OCI-LY7 (cell line): ENCODE measurements at regions not wholly inside any gene's neighbourhood (a gene's known extent, or its start where the extent isn't known, plus 50 kb on each side); places are given as distances from the start of the nearest gene placed in this dataset.
"Not testable (repeated sequence)": the region's sequence is repeated elsewhere in the genome, so short reads cannot be mapped to it uniquely, and the experiment has no call there.

Source experiments
- BruUV-seq: library from RNA; stranded (reverse); fragments of 400-500 nt; replicated peaks from 2 replicates; lab custom pipeline; 2021; lab: Mats Ljungman, UMichigan
- CTCF ChIA-PET: fragments of 300-600 bp; sonication (Branson Sonifier 250); formaldehyde crosslinking; loops from one replicate; lab custom pipeline; 2022; ENCODE audit warnings: antibody characterized with exemption; ENCODE audit not compliant: unreplicated experiment; lab: Charles Lee
- POLR2A ChIA-PET: fragments of 300-600 bp; sonication (Branson Sonifier 250); formaldehyde crosslinking; loops from one replicate; lab custom pipeline; 2022; ENCODE audit warnings: antibody characterized with exemption; lab: Charles Lee
- DNase-seq: peaks from one replicate; pipeline ENCODE4 v3.0.0-alpha.2; 2015; ENCODE audit warnings: low spot score
- H2AFZ ChIP-seq: fragments of 200-600 bp; sonication (generic), shearing (Covaris generic); 2 replicates; pipeline ENCODE4 v1.6.1; 2014; ENCODE audit warnings: mild to moderate bottlenecking, antibody characterized with exemption, low read length, moderate library complexity
- H3K27ac ChIP-seq: fragments of 200-600 bp; sonication (generic); 2 replicates; pipeline ENCODE4 v1.5.1; 2014; ENCODE audit warnings: mixed run types, low read depth, mild to moderate bottlenecking, moderate library complexity, low read length, inconsistent platforms; ENCODE audit not compliant: poor library complexity, severe bottlenecking
- H3K36me3 ChIP-seq: fragments of 200-600 bp; sonication (generic); 2 replicates; pipeline ENCODE4 v1.6.1; 2014; ENCODE audit warnings: mild to moderate bottlenecking, antibody characterized with exemption, low read length, moderate library complexity, mixed read lengths; ENCODE audit not compliant: insufficient read depth
- H3K4me1 ChIP-seq: fragments of 200-600 bp; sonication (generic); 2 replicates; pipeline ENCODE4 v1.5.1; 2014; ENCODE audit warnings: mild to moderate bottlenecking, low read length; ENCODE audit not compliant: insufficient read depth, poor library complexity, severe bottlenecking
- H3K4me2 ChIP-seq: fragments of 200-600 bp; sonication (generic); 2 replicates; pipeline ENCODE4 v1.6.1; 2014; ENCODE audit warnings: mild to moderate bottlenecking, low read length
- H3K4me3 ChIP-seq: fragments of 200-600 bp; sonication (generic); 2 replicates; pipeline ENCODE4 v1.5.1; 2014; ENCODE audit warnings: mild to moderate bottlenecking, low read depth, low read length; ENCODE audit not compliant: poor library complexity, severe bottlenecking
- H3K79me2 ChIP-seq: fragments of 200-600 bp; sonication (generic); 2 replicates; pipeline ENCODE4 v1.6.1; 2016; ENCODE audit warnings: low read depth, mild to moderate bottlenecking, low read length, moderate library complexity, mixed read lengths; ENCODE audit not compliant: insufficient read depth
- H3K9me2 ChIP-seq: fragments of 200-600 bp; sonication (generic); 2 replicates; pipeline ENCODE4 v1.6.1; 2016; ENCODE audit warnings: mild to moderate bottlenecking, low read length, mixed read lengths; ENCODE audit not compliant: insufficient read depth
- H3K9me3 ChIP-seq: fragments of 200-600 bp; sonication (generic); 2 replicates; pipeline ENCODE4 v1.6.1; 2014; ENCODE audit warnings: mild to moderate bottlenecking, mixed run types, low read length, mixed read lengths
- H4K20me1 ChIP-seq: fragments of 200-600 bp; sonication (generic); 2 replicates; pipeline ENCODE4 v1.6.1; 2014; ENCODE audit warnings: mild to moderate bottlenecking, antibody characterized with exemption, low read length, moderate library complexity, mixed read lengths; ENCODE audit not compliant: insufficient read depth
- EZH2phosphoT487 ChIP-seq: fragments of 200-600 bp; sonication (generic); IDR thresholded peaks from 2 replicates; pipeline ENCODE4 v1.6.1; 2018; ENCODE audit warnings: low read depth, borderline replicate concordance, mild to moderate bottlenecking, mixed run types, antibody characterized with exemption, low read length, moderate library complexity, mixed read lengths
- intact Hi-C: fragments of 100-400 bp; cut with micrococcal nuclease; formaldehyde crosslinking; loops from one replicate; pipeline ENCODE4 v1.10.0; 2022; ENCODE audit not compliant: unreplicated experiment
- TF ChIP-seq, protein P1 (sequence below): fragments of 200-600 bp; sonication (generic); conservative IDR thresholded peaks from 2 replicates; pipeline ENCODE4 v1.5.1; 2014; ENCODE audit warnings: mild to moderate bottlenecking, antibody characterized with exemption, low read length, moderate library complexity, mixed read lengths

GRCh38 chr13:67917291-67917987, 687.3 kb upstream of the PCDH9 start:
- no peaks in the 10 kb centered on the region for H3K4me1 ChIP-seq
- ChIA-PET CTCF (no interaction called here), POLR2A (interaction anchor here (0.7 kb wide), 2 partner anchors 18 to 1424 kb away, joined by 3 to 4 read pairs; no protein-coding TSS in a partner anchor)
- no peak overlapping the region for H2AFZ ChIP-seq
- no peak for DNase-seq
- no peaks in the 10 kb centered on the region for H4K20me1 ChIP-seq
- H3K36me3 ChIP-seq: no peaks in the 10 kb centered on the region
- no peaks in the 10 kb centered on the region for H3K79me2 ChIP-seq
- H3K4me2 ChIP-seq: no peak overlapping the region
- no peak overlapping the region for H3K4me3 ChIP-seq
- H3K9me3 ChIP-seq: no peaks in the 10 kb centered on the region
- BruUV-seq: no TSS peak
- no peak for TF ChIP-seq EZH2phosphoT487
- TF ChIP-seq, protein P1, sequence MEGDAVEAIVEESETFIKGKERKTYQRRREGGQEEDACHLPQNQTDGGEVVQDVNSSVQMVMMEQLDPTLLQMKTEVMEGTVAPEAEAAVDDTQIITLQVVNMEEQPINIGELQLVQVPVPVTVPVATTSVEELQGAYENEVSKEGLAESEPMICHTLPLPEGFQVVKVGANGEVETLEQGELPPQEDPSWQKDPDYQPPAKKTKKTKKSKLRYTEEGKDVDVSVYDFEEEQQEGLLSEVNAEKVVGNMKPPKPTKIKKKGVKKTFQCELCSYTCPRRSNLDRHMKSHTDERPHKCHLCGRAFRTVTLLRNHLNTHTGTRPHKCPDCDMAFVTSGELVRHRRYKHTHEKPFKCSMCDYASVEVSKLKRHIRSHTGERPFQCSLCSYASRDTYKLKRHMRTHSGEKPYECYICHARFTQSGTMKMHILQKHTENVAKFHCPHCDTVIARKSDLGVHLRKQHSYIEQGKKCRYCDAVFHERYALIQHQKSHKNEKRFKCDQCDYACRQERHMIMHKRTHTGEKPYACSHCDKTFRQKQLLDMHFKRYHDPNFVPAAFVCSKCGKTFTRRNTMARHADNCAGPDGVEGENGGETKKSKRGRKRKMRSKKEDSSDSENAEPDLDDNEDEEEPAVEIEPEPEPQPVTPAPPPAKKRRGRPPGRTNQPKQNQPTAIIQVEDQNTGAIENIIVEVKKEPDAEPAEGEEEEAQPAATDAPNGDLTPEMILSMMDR: no peak
- no peaks in the 10 kb centered on the region for H3K9me2 ChIP-seq
- H3K27ac ChIP-seq: no peak overlapping the region
- intact Hi-C loops: no loop called here

DNA sequence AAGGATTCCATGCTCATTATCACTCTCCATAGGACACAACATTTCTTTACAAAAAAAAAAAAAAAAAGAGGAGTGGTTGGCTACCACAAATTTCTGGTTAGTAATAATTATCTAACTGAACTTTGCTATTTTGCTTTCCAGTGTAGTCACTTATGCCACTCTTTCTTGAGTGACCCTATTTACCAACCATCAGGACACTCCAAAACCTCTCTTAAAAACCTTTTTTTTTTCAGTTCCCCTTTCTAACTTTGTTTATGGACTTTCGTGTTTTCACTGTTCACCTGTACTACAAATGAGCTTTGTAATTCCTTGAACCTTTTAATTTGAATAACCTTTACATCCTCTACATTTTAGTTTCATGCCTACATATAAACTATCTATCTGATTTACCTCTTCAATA, 686.5 kb upstream of the PCDH9 start:
- H3K9me2 ChIP-seq: no peaks in the 10 kb centered on the region
- POLR2A ChIA-PET: interaction anchor here (0.7 kb wide), 2 partner anchors 17 to 1423 kb away, joined by 3 to 4 read pairs; no protein-coding TSS in a partner anchor
- no peak overlapping the region for H3K4me3 ChIP-seq
- DNase-seq: no peak
- H3K4me1 ChIP-seq: no peaks in the 10 kb centered on the region
- CTCF ChIA-PET: no interaction called here
- no peaks in the 10 kb centered on the region for H3K36me3 ChIP-seq
- H4K20me1 ChIP-seq: no peaks in the 10 kb centered on the region
- intact Hi-C loops: no loop called here
- H3K27ac ChIP-seq: no peak overlapping the region
- H3K4me2 ChIP-seq: no peak overlapping the region
- H3K79me2 ChIP-seq: no peaks in the 10 kb centered on the region
- TF ChIP-seq, protein P1: no peak
- no peak for TF ChIP-seq EZH2phosphoT487
- no TSS peak for BruUV-seq
- no peak overlapping the region for H2AFZ ChIP-seq
- H3K9me3 ChIP-seq: no peaks in the 10 kb centered on the region

DNA sequence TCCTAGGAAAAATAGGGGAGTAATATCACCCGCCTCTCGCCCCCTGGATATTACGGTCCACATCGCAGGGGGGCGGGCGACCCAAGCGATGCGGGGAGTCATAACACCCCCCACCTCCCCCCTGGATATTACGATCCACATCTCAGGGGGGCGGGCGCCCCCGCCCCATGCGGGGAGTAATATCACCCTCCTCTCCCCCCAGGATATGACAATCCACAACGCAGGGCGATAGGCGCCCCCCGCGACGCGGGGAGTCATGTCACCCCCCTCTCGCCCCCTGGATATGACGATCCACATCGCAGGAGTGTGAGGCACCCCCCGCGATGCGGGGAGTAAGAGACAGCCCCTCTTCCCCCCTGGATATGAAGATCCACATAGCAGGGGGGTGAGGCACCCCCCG, 684.4 kb upstream of the PCDH9 start:
- BruUV-seq: no TSS peak
- TF ChIP-seq, protein P1: no peak
- TF ChIP-seq EZH2phosphoT487: no peak

GRCh38 chr13:67902960-67903359, 672.8 kb upstream of the PCDH9 start:
- H3K27ac ChIP-seq, H3K79me2 ChIP-seq, H3K9me3 ChIP-seq, DNase-seq, CTCF ChIA-PET, H2AFZ ChIP-seq, H3K4me3 ChIP-seq, POLR2A ChIA-PET, H3K36me3 ChIP-seq, H3K4me2 ChIP-seq, H4K20me1 ChIP-seq, H3K9me2 ChIP-seq, H3K4me1 ChIP-seq, BruUV-seq, intact Hi-C loops: not testable (repeated sequence)

More for the DNA sequence above, 684.4 kb upstream of the PCDH9 start:
- Histone ChIP-seq H3K4me2 (no peak overlapping the region), H3K27ac (no peak overlapping the region), H3K4me3 (no peak overlapping the region), H3K79me2 (no peaks in the 10 kb centered on the region), H2AFZ (no peak overlapping the region), H4K20me1 (no peaks in the 10 kb centered on the region), H3K9me3 (no peaks in the 10 kb centered on the region), H3K4me1 (no peaks in the 10 kb centered on the region), H3K36me3 (no peaks in the 10 kb centered on the region), H3K9me2 (no peaks in the 10 kb centered on the region)
- DNase-seq: no peak
- CTCF ChIA-PET: no interaction called here
- POLR2A ChIA-PET: no interaction called here
- intact Hi-C loops: no loop called here
